ENCODE measurements at regions not wholly inside any gene's neighbourhood (a gene's known extent, or its start where the extent isn't known, plus 50 kb on each side); places are given as distances from the start of the nearest gene placed in this dataset.
"Not testable (repeated sequence)": the region's sequence is repeated elsewhere in the genome, so short reads cannot be mapped to it uniquely, and the experiment has no call there.

- 13% methylated on average over 4 of the region's 4 CpGs for WGBS (ENCODE audit: low lambda C conversion rate)
- Histone ChIP-seq H3K9me3 (ENCODE audit: low read length) (no peaks in the 10 kb centered on the region), H3K27ac (ENCODE audit: extremely low read length, insufficient read depth, low read length) (no peak overlapping the region), H3K79me2 (ENCODE audit: insufficient read depth, low read length) (no peaks in the 10 kb centered on the region), H3K4me3 (replicated peaks in 1 of 3; ENCODE audit: insufficient read depth in 1 of 3, low read depth in 2 of 3, low read length in 3 of 3) (no peak overlapping the region), H3K4me2 (ENCODE audit: low read depth, low read length) (no peak overlapping the region), H3K4me1 (ENCODE audit: insufficient read depth, low read length) (no peaks in the 10 kb centered on the region), H3K9ac (ENCODE audit: insufficient read depth, low read depth, low read length) (no peak overlapping the region), H4K20me1 (ENCODE audit: insufficient read depth, low read length) (no peaks in the 10 kb centered on the region), H3K36me3 (replicated peaks in 1 of 2; ENCODE audit: control insufficient read depth in 1 of 2, insufficient read depth in 2 of 2, low read length in 2 of 2) (no peaks in the 10 kb centered on the region), H3K27me3 (ENCODE audit: control insufficient read depth in 1 of 2, insufficient read depth in 2 of 2, low read length in 2 of 2) (no peaks in the 10 kb centered on the region), H2AFZ (ENCODE audit: low read length) (no peak overlapping the region)
- BruUV-seq (replicated peaks), result no TSS peak
- in situ Hi-C loops (cut with HindIII; ENCODE audit: extremely low pct_ligation_motif_present, low pct_unique_long_range_greater_than_20kb), result no loop called here
- no peak for ATAC-seq
- ChIA-PET POLR2A (no interaction called here), CTCF (ENCODE audit: low intra/inter-chr PET ratio, low total read pairs) (no interaction called here)
- no peak for FAIRE-seq
- intact Hi-C loops (cut with micrococcal nuclease; ENCODE audit: unreplicated experiment), result no loop called here
- TF ChIP-seq ZNF407 (CRISPR knock-in tag; IDR thresholded peaks at IDR 0.05; ENCODE audit: not compliant biosample characterization) (no peak), ZBTB1 (CRISPR knock-in tag; IDR thresholded peaks at IDR 0.05; ENCODE audit: borderline replicate concordance) (no peak)
- no peak for DNase-seq (ENCODE audit: low spot score)
Measured at GRCh38 chr4:66465111-66465510, 794.8 kb upstream of the EPHA5 start.

- H3K4me2 ChIP-seq (ENCODE audit: low read depth, low read length); intact Hi-C loops (cut with micrococcal nuclease; ENCODE audit: unreplicated experiment); H3K9ac ChIP-seq (ENCODE audit: insufficient read depth, low read depth, low read length); FAIRE-seq; H3K27me3 ChIP-seq (ENCODE audit: control insufficient read depth in 1 of 2, insufficient read depth in 2 of 2, low read length in 2 of 2); ATAC-seq; CTCF ChIA-PET (ENCODE audit: low intra/inter-chr PET ratio, low total read pairs); DNase-seq (ENCODE audit: low spot score); H3K36me3 ChIP-seq (replicated peaks in 1 of 2; ENCODE audit: control insufficient read depth in 1 of 2, insufficient read depth in 2 of 2, low read length in 2 of 2); H3K79me2 ChIP-seq (ENCODE audit: insufficient read depth, low read length); H3K9me3 ChIP-seq (ENCODE audit: low read length); BruUV-seq (replicated peaks); in situ Hi-C loops (cut with HindIII; ENCODE audit: extremely low pct_ligation_motif_present, low pct_unique_long_range_greater_than_20kb); H3K27ac ChIP-seq (ENCODE audit: extremely low read length, insufficient read depth, low read length); H2AFZ ChIP-seq (ENCODE audit: low read length); POLR2A ChIA-PET; H3K4me3 ChIP-seq (replicated peaks in 1 of 3; ENCODE audit: insufficient read depth in 1 of 3, low read depth in 2 of 3, low read length in 3 of 3); H3K4me1 ChIP-seq (ENCODE audit: insufficient read depth, low read length); H4K20me1 ChIP-seq (ENCODE audit: insufficient read depth, low read length): not testable (repeated sequence)
- 0% methylated on average over 4 of the region's 7 CpGs for WGBS (ENCODE audit: low lambda C conversion rate)
Measured at GRCh38 chr4:66462890-66463289, 792.6 kb upstream of the EPHA5 start.

Measured in HepG2 (cell line).